Eye (tissue), 1 donor: ENCODE measurements at regions not wholly inside any gene's neighbourhood (a gene's known extent, or its start where the extent isn't known, plus 50 kb on each side); places are given as distances from the start of the nearest gene placed in this dataset.
A peak's percentile ranks its signal among the peaks of the same experiment; 100 is the strongest.
"Not testable (repeated sequence)": the region's sequence is repeated elsewhere in the genome, so short reads cannot be mapped to it uniquely, and the experiment has no call there.

ENCODE experiments used
- DNase-seq: peaks from one replicate; pipeline ENCODE4 v3.0.0-alpha.2; 2015

- no peak for DNase-seq
Measured at GRCh38 chr6:134778431-134778830, 171.5 kb downstream of the ALDH8A1 start.

- no peak for DNase-seq
Measured at GRCh38 chr6:134774201-134774638, 175.7 kb downstream of the ALDH8A1 start.

DNA sequence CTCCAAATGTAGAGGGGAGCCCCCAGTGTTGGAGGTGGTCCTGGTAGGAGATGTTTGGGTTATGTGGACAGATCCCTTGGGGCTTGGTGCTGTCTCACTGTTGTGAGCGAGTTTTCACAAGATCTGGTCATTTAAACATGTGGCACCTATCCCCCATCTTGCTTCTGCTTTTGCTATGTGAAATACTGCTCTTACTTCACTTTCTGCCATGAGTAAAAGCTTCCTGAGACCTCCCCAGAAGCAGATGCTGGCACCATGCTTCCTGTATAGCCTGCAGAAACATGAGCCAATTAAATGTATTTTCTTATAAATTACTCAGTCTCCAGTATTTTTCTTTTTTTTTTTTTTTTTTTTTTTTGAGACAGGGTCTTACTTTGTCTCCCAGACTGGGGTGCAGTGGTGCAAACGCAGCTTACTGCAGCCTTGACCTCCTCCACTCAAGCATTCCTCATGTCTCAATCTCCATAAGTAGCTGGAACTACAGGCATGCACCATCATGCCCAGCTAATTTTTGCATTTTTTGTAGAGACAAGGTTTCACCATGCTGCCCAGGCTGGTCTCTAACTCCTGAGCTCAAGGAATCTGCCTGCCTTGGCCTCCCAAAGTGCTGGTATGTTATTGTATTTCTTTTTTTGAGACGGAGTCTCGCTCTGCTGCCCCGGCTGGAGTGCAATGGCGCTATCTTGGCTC lies 177.1 kb downstream of the ALDH8A1 start:
- DNase-seq: no peak

DNA sequence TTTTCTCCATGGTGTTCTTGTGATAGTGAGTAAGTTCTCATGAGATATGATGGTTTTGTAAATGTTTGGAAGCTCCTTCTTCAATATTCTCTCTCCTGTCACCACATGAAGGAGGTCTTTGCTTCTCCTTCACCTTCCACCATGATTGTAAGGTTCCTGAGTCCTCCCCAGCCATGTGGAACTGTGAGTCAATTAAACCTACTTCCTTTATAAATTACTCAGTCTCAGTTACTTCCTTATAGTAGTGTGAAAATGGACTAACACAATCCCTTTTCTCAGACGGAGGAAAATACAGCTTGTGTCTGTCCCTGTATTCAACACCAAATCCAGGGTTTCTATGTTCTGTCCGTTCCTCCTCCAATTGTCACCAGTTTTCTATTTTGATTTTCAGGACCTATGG lies 181.0 kb downstream of the ALDH8A1 start:
- no peak for DNase-seq

- DNase-seq: no peak
Measured at GRCh38 chr6:134766497-134766896, 183.4 kb downstream of the ALDH8A1 start.

GRCh38 chr6:134764741-134765140 lies 185.2 kb downstream of the ALDH8A1 start:
- no peak for DNase-seq

- not testable (repeated sequence) for DNase-seq
Measured at GRCh38 chr6:134763575-134763974, 186.3 kb downstream of the ALDH8A1 start.

- DNase-seq: no peak
Measured at GRCh38 chr6:134758621-134759020, 191.3 kb downstream of the ALDH8A1 start.

DNA sequence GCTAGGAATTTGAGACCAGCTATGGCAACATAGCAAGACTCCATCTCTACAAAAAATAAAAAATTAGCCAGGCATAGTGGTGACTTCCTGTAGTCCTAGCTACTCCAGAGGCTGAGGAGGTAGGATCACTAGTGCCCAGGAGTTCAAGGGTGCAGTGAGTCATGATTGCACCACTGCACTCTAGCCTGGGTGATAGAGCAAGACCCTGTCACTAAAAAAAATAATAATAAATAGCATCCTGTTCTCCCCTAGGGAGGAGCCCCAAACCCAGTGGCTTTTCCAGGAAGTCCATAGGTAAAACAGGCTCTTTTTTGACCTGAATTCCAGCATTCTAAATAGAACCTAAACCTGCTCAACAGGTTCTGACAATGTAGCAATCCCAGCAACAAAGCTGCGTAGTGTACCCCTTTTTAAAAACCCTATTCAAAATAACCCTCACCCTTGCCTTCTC lies 192.0 kb downstream of the ALDH8A1 start:
- no peak for DNase-seq

DNA sequence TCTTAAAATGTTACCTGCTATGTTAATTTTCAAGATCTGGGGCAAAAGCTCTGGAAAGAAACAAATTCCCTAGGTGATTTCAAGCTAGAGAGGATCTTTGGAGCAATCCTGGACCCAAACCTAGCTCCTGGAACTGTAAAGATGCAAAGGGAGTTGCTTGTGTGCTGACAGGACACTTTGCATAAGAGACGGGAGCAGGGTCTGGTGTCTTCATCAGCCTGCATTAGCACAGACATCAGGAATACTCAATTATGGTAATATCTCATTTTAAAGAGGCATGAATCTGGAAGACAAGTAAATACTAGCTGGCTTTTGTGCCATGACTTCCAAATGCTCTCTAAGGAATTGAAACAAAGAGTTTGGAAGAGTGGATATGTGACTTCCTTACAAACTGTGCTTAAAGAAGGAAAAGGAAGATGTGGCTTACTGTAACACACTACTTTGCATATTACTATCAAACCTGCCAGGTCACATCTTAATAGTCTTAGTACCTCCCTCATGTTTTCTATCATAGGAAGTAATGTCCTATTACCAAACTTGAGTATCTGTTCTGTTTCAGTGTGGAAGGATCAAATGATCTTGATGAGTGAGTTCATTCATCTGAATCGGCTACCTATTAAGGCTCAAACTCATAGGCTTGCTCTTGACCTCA lies 193.4 kb downstream of the ALDH8A1 start:
- DNase-seq: no peak

DNA sequence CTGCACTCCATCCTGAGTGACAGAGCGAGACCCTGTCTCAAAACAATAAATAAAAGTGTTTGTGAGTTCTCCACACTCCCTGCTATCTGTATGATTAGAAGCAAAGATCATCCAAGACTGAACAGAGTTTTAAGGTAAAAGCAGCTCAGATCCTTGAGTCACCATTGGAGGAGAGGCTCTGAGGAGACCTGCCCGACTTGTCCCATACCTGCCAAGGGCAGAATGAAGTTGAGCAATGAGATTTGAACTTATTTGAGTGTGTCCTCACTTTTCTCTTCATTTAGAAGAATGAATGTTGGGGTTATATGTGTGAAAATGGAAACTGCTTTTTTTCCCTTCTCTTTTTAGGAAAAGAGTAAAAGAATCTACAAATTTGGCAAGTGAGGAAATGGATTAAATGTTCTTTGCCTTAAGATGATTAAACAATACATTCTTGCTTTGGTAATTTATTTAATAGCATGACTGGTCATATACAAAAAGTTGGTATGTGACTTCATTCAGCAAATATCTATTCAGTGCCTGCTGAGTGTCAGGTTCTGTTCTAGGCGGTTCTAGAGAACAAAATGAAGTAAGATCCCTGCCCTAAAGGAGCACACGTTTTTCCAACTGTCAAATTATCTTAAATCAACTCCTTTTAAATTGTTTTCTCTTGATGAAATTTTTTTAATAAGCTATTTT lies 195.7 kb downstream of the ALDH8A1 start:
- no peak for DNase-seq

DNA sequence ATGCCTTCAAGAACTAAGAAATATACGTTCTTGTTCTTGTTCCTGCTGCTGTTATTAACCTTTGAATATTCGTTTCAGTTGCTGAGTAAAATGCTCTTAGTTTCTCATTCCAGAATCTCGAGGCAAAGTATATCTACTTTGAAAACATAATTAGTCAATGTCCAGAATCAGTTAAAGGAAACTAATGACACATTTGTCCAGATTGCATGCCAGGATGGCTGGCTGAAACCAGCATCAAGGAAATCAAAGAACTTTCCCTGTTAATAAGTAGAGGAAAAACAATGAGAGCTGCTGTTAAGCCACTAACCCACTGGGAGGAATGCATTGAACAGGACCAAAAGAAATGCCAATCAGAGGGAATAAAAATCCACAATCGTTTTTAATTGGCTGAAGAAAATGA lies 196.9 kb downstream of the ALDH8A1 start:
- no peak for DNase-seq

DNA sequence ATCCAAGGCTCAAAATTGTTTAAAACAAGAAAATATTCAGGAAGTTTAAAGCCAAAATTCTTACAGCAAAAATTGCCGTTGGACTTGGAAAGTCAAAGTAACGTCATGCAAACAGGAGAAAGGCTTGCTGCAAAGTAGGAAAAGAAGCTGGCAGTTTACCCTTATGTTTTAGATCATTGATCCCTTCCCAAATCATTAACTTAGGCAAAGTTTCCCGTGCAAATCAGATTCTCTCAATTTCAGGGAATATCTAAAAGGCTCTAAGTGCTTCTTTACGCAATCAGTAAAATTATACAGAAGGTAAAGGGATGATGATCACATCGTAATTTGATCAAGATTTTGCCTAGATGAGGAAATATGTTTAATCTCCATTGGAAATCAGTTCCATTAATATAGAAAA lies 197.5 kb downstream of the ALDH8A1 start:
- no peak for DNase-seq

DNA sequence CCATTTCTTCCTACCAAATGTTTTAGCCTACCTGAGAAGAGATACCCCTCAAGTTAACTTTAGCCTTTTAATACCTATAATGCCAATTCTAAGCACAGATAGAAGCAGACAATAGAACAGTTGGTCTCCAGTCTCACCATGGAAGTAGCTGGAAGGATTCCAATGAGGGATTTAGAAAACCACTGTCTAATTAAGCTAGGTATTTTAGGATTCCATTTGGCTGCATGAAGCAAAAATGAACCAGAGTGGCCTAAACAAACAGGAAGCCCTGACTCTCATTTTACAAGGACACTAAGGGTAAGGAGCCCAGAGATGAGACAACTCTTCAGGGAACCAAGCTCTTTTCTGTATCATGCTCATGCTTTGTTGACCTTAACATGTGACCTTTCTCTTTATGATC lies 199.2 kb downstream of the ALDH8A1 start:
- no peak for DNase-seq

- DNase-seq: no peak
Measured at GRCh38 chr6:134748484-134748883, 201.4 kb downstream of the ALDH8A1 start.

GRCh38 chr6:134747197-134747596 lies 202.7 kb downstream of the ALDH8A1 start:
- DNase-seq: not testable (repeated sequence)

DNA sequence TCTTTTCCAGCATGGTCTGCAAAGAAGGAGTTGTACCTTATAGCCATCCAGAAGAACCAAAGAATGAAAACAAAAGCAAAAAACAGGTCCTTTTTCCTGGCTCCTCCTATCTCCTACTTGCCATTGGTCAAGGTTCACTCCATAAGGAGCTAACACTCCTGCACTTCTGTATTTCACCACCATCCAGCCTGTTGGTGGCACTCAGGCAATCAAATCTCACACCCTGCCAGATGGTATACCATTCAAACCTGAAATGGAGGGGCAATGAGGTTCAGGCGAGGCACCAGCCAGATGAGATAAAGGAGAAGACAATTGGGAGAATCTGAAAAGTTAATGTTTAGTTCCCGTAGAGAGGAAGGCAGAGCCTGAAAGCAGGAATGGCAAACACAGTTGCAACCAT lies 203.8 kb downstream of the ALDH8A1 start:
- no peak for DNase-seq

DNA sequence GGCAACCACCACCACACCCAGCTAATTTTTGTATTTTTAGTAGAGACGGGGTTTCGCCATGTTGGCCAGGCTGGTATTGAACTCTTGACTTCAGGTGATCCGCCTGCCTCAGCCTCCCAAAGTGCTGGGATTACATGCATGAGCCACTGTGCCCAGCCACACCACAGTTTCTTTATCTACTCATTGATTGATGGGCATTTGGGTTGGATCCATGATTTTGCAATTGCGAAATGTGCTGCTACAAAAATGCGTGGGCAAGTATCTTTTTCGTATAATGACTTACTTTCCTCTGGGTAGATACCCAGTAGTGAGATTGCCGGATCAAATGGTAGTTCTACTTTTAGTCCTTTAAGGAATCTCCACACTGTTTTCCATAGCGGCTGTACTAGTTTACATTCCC lies 204.7 kb downstream of the ALDH8A1 start:
- DNase-seq: not testable (repeated sequence)

GRCh38 chr6:134744301-134744700 lies 205.6 kb downstream of the ALDH8A1 start:
- DNase-seq: no peak

DNA sequence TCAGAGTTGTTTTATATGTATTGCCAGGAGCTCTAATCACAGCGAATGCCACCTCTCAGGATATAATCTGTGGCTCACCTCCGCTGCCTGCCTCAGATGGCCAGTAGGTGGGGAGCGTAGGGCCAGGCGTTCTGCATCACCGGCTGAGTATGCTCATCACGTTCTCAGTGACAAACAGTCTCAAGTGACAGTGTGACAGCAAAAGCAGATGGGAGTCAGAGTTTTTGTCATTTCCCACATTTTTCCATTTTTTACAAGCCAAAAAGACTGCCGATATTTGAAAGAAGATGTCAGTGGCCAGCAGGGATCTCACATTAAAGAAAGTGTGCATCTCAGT lies 208.7 kb downstream of the ALDH8A1 start:
- no peak for DNase-seq

DNA sequence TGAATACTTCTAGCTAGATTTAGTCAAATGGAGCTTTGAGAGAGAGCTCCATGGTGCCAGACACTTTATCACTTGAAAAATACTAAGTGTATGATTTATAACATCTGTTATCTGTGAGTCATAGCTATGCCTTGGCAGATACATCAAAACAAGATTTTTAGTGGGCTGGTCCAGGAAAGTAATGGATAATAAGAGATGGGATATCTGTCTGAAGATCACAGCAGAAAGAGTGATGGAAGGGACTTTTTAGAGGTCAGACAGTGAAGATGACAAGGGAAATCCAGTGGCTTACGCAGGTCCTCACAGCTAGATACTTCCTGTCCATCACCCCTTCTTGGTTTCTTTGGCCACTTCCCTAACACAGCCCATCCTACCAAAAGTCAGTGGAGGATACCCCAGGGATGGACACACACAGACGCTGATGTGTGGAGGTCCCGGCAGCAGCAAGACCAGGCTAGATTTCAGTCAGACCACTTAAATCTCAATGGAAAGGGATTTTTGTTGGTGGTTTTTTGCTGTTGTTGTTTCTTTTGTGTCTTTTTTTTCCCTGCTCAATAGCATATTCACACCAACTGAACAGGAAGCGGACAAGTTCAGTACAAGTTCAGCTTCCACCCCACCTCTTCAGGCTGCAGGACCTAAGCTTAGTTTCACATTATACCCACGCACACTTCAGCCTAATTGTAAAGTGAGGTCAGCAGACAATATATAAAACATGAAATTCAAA lies 209.3 kb downstream of the ALDH8A1 start:
- peak; percentile 53 for DNase-seq

GRCh38 chr6:134740027-134740373 lies 209.9 kb downstream of the ALDH8A1 start:
- DNase-seq: no peak

DNA sequence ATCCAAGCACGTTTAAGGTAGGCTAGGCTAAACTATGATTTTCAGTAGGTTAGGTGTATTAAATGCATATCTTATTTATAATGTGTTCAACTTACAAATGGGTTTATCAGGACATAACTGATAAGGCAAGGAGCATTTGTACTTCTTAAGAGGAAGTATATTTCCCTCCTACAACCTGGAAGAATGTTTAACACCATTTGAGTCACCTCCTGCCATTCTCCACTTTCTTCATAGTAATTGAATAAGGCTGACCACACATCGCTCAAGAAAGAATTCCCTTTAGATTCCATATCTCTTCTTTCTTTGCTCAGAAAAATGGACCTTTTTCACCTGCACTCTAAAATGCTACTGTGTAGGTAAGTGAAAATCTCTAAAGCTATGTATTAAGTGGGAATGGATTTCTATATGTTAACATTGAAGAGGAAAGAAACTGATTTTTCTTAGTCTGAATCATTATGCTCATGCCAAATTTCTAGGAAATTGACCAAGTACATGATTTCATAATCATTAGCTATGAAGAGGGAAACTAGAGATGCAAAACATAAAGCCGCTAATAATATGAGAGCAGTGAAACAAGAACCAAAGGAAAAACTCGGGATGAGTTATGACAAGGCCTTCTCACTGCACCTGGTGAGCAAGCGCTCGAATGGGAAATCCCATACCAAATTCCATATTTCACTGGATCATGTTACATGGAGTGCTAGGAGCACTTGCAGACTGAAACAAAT lies 210.4 kb downstream of the ALDH8A1 start:
- peak; percentile 35 for DNase-seq
